ENCODE measurements at regions not wholly inside any gene's neighbourhood (a gene's known extent, or its start where the extent isn't known, plus 50 kb on each side); places are given as distances from the start of the nearest gene placed in this dataset.

DNA sequence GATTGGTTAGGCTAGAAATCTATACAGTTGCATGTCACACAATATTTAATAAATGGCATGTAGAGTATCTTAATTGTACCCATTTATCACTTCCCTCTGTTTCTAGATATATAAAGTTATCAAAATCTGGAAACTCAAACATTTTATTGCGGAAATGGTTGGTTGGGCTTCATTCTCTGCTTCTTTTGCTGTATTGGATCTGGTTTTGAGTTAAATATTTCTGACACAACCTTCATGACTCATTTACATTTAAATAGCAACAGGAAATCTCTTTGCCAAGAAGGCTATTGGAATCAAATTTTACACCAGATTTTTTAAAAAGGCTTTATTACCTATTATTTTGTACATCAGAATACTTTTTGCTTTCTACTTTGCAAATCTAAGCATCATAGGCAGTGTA, 153.8 kb downstream of the EBLN2 start:
- H3K9me3 Mint-ChIP-seq, result no peaks in the 10 kb centered on the region
- no peak overlapping the region for H3T11ph ChIP-seq (ENCODE audit: low read length)
- H3K14ac ChIP-seq (ENCODE audit: insufficient read depth, low read length), result no peak overlapping the region
- H3K27ac ChIP-seq (ENCODE audit: insufficient read length, low read depth, low read length), result no peak overlapping the region
- no peaks in the 10 kb centered on the region for H3K79me2 ChIP-seq (ENCODE audit: insufficient read depth, low read length)
- H2AK5ac ChIP-seq (ENCODE audit: insufficient read length, low read length), result no peak overlapping the region
- H3K27me3 Mint-ChIP-seq (ENCODE audit: low read depth), result no peaks in the 10 kb centered on the region; the same call in none of the 2 replicates
- no peaks in the 10 kb centered on the region for H3K79me1 ChIP-seq (ENCODE audit: insufficient read depth, low read depth, low read length, poor library complexity, severe bottlenecking)
- no peaks in the 10 kb centered on the region for H3K23me2 ChIP-seq (ENCODE audit: insufficient read length, low read depth, low read length, poor library complexity, severe bottlenecking)
- H3K9ac ChIP-seq (ENCODE audit: extremely low read depth, insufficient read length, low read length), result no peak overlapping the region
- TF ChIP-seq, protein P1, sequence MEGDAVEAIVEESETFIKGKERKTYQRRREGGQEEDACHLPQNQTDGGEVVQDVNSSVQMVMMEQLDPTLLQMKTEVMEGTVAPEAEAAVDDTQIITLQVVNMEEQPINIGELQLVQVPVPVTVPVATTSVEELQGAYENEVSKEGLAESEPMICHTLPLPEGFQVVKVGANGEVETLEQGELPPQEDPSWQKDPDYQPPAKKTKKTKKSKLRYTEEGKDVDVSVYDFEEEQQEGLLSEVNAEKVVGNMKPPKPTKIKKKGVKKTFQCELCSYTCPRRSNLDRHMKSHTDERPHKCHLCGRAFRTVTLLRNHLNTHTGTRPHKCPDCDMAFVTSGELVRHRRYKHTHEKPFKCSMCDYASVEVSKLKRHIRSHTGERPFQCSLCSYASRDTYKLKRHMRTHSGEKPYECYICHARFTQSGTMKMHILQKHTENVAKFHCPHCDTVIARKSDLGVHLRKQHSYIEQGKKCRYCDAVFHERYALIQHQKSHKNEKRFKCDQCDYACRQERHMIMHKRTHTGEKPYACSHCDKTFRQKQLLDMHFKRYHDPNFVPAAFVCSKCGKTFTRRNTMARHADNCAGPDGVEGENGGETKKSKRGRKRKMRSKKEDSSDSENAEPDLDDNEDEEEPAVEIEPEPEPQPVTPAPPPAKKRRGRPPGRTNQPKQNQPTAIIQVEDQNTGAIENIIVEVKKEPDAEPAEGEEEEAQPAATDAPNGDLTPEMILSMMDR (conservative IDR thresholded peaks at IDR 0.05), result no peak
- H3K4me2 ChIP-seq (ENCODE audit: insufficient read depth, insufficient read length, low read length), result no peak overlapping the region
- H2BK20ac ChIP-seq (ENCODE audit: low read depth, low read length, poor library complexity, severe bottlenecking), result no peak overlapping the region
- no peak overlapping the region for H3K27ac Mint-ChIP-seq
- no peak overlapping the region for H4K8ac ChIP-seq (replicated peaks; ENCODE audit: insufficient read length, low read depth, low read length)
- no peaks in the 10 kb centered on the region for H3K27me3 ChIP-seq (ENCODE audit: insufficient read depth, low read length)
- H2BK5ac ChIP-seq (ENCODE audit: insufficient read length, low read length), result no peak overlapping the region
- no peak overlapping the region for H2BK120ac ChIP-seq (ENCODE audit: low read depth, low read length, poor library complexity, severe bottlenecking)
- no peak overlapping the region for H4K91ac ChIP-seq (ENCODE audit: insufficient read length, low read depth, low read length)
- no peak overlapping the region for H2AFZ ChIP-seq (ENCODE audit: low read length)
- H3K9me3 ChIP-seq (ENCODE audit: control insufficient read depth, low read depth, low read length), result no peaks in the 10 kb centered on the region
- H3K56ac ChIP-seq (ENCODE audit: insufficient read length, low read depth, low read length), result no peak overlapping the region
- no peaks in the 10 kb centered on the region for H3K36me3 Mint-ChIP-seq (ENCODE audit: insufficient read depth in 1 of 3, low read depth in 3 of 3)
- H3K18ac ChIP-seq (ENCODE audit: insufficient read length, low read depth, low read length), result no peak overlapping the region
- no peak for DNase-seq
- H2BK15ac ChIP-seq (ENCODE audit: low read depth, low read length), result no peak overlapping the region
- no peak overlapping the region for H2BK12ac ChIP-seq (ENCODE audit: insufficient read length, low read depth, low read length)
- no CpG with 5 or more reads among the region's 1 CpG for WGBS (ENCODE audit: extremely low coverage, insufficient read length, low lambda C conversion rate)
- H3K4me1 ChIP-seq (ENCODE audit: insufficient read depth, low read length), result no peaks in the 10 kb centered on the region
- H3K4ac ChIP-seq (ENCODE audit: low read depth, low read length), result no peak overlapping the region
- H3K4me1 Mint-ChIP-seq, result no peaks in the 10 kb centered on the region
- H4K5ac ChIP-seq (ENCODE audit: insufficient read length, low read depth, low read length), result no peak overlapping the region
- no peak overlapping the region for H3K23ac ChIP-seq (ENCODE audit: insufficient read length, low read depth, low read length)
- H4K20me1 ChIP-seq (ENCODE audit: control insufficient read depth, insufficient read depth, insufficient read length), result no peaks in the 10 kb centered on the region
- H3K4me3 Mint-ChIP-seq, result no peak overlapping the region
